MM.1S (cell line): ENCODE measurements at regions not wholly inside any gene's neighbourhood (a gene's known extent, or its start where the extent isn't known, plus 50 kb on each side); places are given as distances from the start of the nearest gene placed in this dataset.

Source experiments
- DNase-seq: peaks from one replicate; pipeline ENCODE4 v3.0.0-alpha.2; 2015
- H2AFZ ChIP-seq: fragments of 300-600 bp; sonication (generic); 2 replicates; pipeline ENCODE4 v1.6.0; 2016; ENCODE audit warnings: antibody characterized with exemption, low read length
- H3F3A ChIP-seq: fragments of 300-600 bp; sonication (generic); 2 replicates; pipeline ENCODE4 v1.6.1; 2016; ENCODE audit warnings: mild to moderate bottlenecking, antibody characterized with exemption, low read length, moderate library complexity, mixed read lengths; ENCODE audit not compliant: insufficient read depth
- H3K27ac ChIP-seq: fragments of 300-600 bp; sonication (generic); 2 replicates; pipeline ENCODE4 v1.5.1; 2016; ENCODE audit warnings: mild to moderate bottlenecking, low read length
- H3K27me3 ChIP-seq: fragments of 300-600 bp; sonication (generic); replicated peaks from 2 replicates; pipeline ENCODE4 v1.6.0; 2016; ENCODE audit warnings: low read length; ENCODE audit not compliant: insufficient read depth
- H3K36me3 ChIP-seq: fragments of 300-600 bp; sonication (generic); replicated peaks from 2 replicates; pipeline ENCODE4 v1.6.1; 2016; ENCODE audit warnings: mild to moderate bottlenecking, low read length, mixed read lengths; ENCODE audit not compliant: insufficient read depth
- H3K4me1 ChIP-seq: fragments of 300-600 bp; sonication (generic); 2 replicates; pipeline ENCODE4 v1.6.1; 2016; ENCODE audit warnings: low read length, mixed read lengths
- H3K4me2 ChIP-seq: fragments of 300-600 bp; sonication (generic); 2 replicates; pipeline ENCODE4 v1.6.0; 2016; ENCODE audit warnings: low read depth, low read length
- H3K4me3 ChIP-seq: fragments of 300-600 bp; sonication (generic); 2 replicates; pipeline ENCODE4 v1.5.1; 2016; ENCODE audit warnings: low read length, mixed read lengths
- H3K79me2 ChIP-seq: fragments of 300-600 bp; sonication (generic); 2 replicates; pipeline ENCODE4 v1.6.1; 2016; ENCODE audit warnings: mixed run types, low read length, mixed read lengths
- H3K9ac ChIP-seq: fragments of 300-600 bp; sonication (generic); 2 replicates; pipeline ENCODE4 v1.6.1; 2016; ENCODE audit warnings: low read length, mixed read lengths
- H3K9me2 ChIP-seq: fragments of 300-600 bp; sonication (generic); replicated peaks from 2 replicates; pipeline ENCODE4 v1.6.1; 2016; ENCODE audit warnings: mild to moderate bottlenecking, low read length, mixed read lengths; ENCODE audit not compliant: insufficient read depth
- H3K9me3 ChIP-seq: fragments of 300-600 bp; sonication (generic); replicated peaks from 2 replicates; pipeline ENCODE4 v1.6.1; 2016; ENCODE audit warnings: mild to moderate bottlenecking, low read length, mixed read lengths; ENCODE audit not compliant: insufficient read depth
- H4K20me1 ChIP-seq: fragments of 300-600 bp; sonication (generic); 2 replicates; pipeline ENCODE4 v1.6.1; 2016; ENCODE audit warnings: mild to moderate bottlenecking, low read length, moderate library complexity, mixed read lengths; ENCODE audit not compliant: insufficient read depth
- CTCF ChIP-seq: fragments of 300-600 bp; sonication (generic); IDR thresholded peaks from 2 replicates; pipeline ENCODE4 v1.5.1; 2016; ENCODE audit warnings: antibody characterized with exemption, low read length, mixed read lengths
- EZH2 ChIP-seq: fragments of 300-600 bp; sonication (generic); optimal IDR thresholded peaks from 2 replicates; pipeline ENCODE3; 2017; ENCODE audit warnings: low read depth, mild to moderate bottlenecking, antibody characterized with exemption, low read length, mixed read lengths
- EZH2phosphoT487 ChIP-seq: fragments of 300-600 bp; sonication (generic); IDR thresholded peaks from 2 replicates; pipeline ENCODE4 v1.6.1; 2018; ENCODE audit warnings: antibody characterized with exemption, low read length

- no peak overlapping the region for H3K4me2 ChIP-seq
- H3K4me3 ChIP-seq: no peak overlapping the region
- H3K4me1 ChIP-seq: no peaks in the 10 kb centered on the region
- no peaks in the 10 kb centered on the region for H3K27me3 ChIP-seq
- no peaks in the 10 kb centered on the region for H4K20me1 ChIP-seq
- H3K9ac ChIP-seq: no peak overlapping the region
- no peaks in the 10 kb centered on the region for H3K36me3 ChIP-seq
- no peaks in the 10 kb centered on the region for H3K9me2 ChIP-seq
- H3K9me3 ChIP-seq: no peaks in the 10 kb centered on the region
- no peak for TF ChIP-seq EZH2
- no peak for TF ChIP-seq EZH2phosphoT487
- no peak for TF ChIP-seq CTCF
- DNase-seq: no peak
- H3K79me2 ChIP-seq: no peaks in the 10 kb centered on the region
- H3K27ac ChIP-seq: no peak overlapping the region
- no peaks in the 10 kb centered on the region for H3F3A ChIP-seq
- H2AFZ ChIP-seq: no peak overlapping the region
Measured at GRCh38 chr5:8869932-8870331, 675.9 kb downstream of the SEMA5A start.

- Histone ChIP-seq H3K4me1 (no peaks in the 10 kb centered on the region), H3K9me2 (no peaks in the 10 kb centered on the region), H3K4me3 (no peak overlapping the region), H3K9me3 (no peaks in the 10 kb centered on the region), H3K9ac (no peak overlapping the region), H3F3A (no peaks in the 10 kb centered on the region), H3K27ac (no peak overlapping the region), H2AFZ (no peak overlapping the region), H3K27me3 (no peaks in the 10 kb centered on the region), H3K4me2 (no peak overlapping the region), H3K79me2 (no peaks in the 10 kb centered on the region), H4K20me1 (no peaks in the 10 kb centered on the region), H3K36me3 (no peaks in the 10 kb centered on the region)
- DNase-seq: no peak
- TF ChIP-seq EZH2: no peak
- TF ChIP-seq EZH2phosphoT487: no peak
- TF ChIP-seq CTCF: no peak
Measured at GRCh38 chr5:8870349-8870958, 675.4 kb downstream of the SEMA5A start.

GRCh38 chr5:8870959-8871355 lies 674.9 kb downstream of the SEMA5A start:
- no peaks in the 10 kb centered on the region for H4K20me1 ChIP-seq
- DNase-seq: no peak
- H3K9me2 ChIP-seq: no peaks in the 10 kb centered on the region
- H3K9ac ChIP-seq: no peak overlapping the region
- H3K4me1 ChIP-seq: no peaks in the 10 kb centered on the region
- H2AFZ ChIP-seq: no peak overlapping the region
- H3K9me3 ChIP-seq: no peaks in the 10 kb centered on the region
- H3K27me3 ChIP-seq: no peaks in the 10 kb centered on the region
- H3K4me2 ChIP-seq: no peak overlapping the region
- no peak overlapping the region for H3K4me3 ChIP-seq
- no peak overlapping the region for H3K27ac ChIP-seq
- no peaks in the 10 kb centered on the region for H3F3A ChIP-seq
- TF ChIP-seq EZH2 (no peak), CTCF (no peak), EZH2phosphoT487 (no peak)
- no peaks in the 10 kb centered on the region for H3K36me3 ChIP-seq
- H3K79me2 ChIP-seq: no peaks in the 10 kb centered on the region
